Muscle layer of colon (tissue), 2 donors: ENCODE measurements at regions not wholly inside any gene's neighbourhood (a gene's known extent, or its start where the extent isn't known, plus 50 kb on each side); places are given as distances from the start of the nearest gene placed in this dataset.

ENCODE experiments used
- H3K27ac ChIP-seq: one replicate; pipeline ENCODE4 v1.7.0; 2013; ENCODE audit warnings: low read depth, mild to moderate bottlenecking, low read length, moderate library complexity
- H3K27me3 ChIP-seq, 2 donors: one replicate each; pipeline ENCODE4 v1.7.0; 2013; ENCODE audit warnings: low read length in 2 of 2, mild to moderate bottlenecking in 2 of 2; ENCODE audit not compliant: insufficient read depth in 2 of 2, control insufficient read depth in 1 of 2
- H3K36me3 ChIP-seq: one replicate; pipeline ENCODE4 v1.7.0; 2013; ENCODE audit warnings: mild to moderate bottlenecking, low read length; ENCODE audit not compliant: insufficient read depth
- H3K4me1 ChIP-seq: one replicate; pipeline ENCODE4 v1.7.0; 2013; ENCODE audit warnings: mild to moderate bottlenecking, low read length; ENCODE audit not compliant: insufficient read depth
- H3K4me3 ChIP-seq, 2 donors: one replicate each; pipeline ENCODE4 v1.7.0; 2013; ENCODE audit warnings: low read length in 2 of 2, low read depth in 1 of 2, mild to moderate bottlenecking in 1 of 2, moderate library complexity in 1 of 2
- H3K9ac ChIP-seq: one replicate; pipeline ENCODE4 v1.7.0; 2013; ENCODE audit warnings: low read length
- H3K9me3 ChIP-seq: one replicate; pipeline ENCODE4 v1.7.0; 2013; ENCODE audit warnings: mild to moderate bottlenecking, low read length
- donor health status: abdominal sarcoma.
- donor health status: Adenocarcinoma of cecum.

DNA sequence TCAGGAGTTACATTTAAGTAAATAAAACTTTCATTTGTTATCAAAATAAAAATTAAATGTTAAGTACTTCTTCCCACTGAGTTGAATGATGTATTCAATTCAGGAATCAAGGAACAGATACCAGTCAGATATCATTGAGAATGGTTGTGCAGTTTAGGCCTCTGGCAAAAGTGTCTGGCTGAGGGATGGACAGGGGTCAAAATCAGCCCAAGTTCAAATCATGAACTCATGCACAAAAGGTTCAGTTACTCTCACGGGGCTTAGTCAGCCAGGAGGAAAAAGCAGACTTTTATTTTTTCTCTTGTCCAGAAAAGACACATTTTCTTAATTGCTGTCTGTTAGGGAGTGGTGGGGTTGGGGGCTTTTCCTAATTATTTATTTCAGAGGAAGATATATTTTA, 166.3 kb downstream of the RASSF9 start:
- Histone ChIP-seq H3K4me3 (no peak overlapping the region), H3K9me3 (no peaks in the 10 kb centered on the region), H3K27me3 (no peaks in the 10 kb centered on the region), H3K9ac (no peak overlapping the region), H3K27ac (no peak overlapping the region), H3K36me3 (no peaks in the 10 kb centered on the region), H3K4me1 (no peaks in the 10 kb centered on the region)

DNA sequence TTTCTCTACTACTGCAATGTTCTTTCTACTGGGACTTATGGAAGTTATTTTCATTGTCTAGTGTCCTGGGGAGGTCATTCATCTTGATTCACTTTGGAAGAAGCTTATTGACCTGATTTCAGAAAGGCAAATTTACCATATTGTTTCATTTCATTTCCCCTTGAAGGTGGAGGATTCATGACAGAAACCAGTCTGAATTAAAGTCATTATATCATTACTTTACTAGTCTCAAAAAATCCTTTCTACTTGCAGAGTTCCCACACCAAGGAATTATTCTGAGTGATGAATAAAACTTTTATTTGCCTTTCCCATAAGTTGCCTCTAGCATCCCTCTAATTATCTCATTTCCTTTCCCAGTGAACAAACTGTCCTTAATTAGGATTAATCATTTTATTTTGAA, 163.8 kb downstream of the RASSF9 start:
- Histone ChIP-seq H3K9ac (no peak overlapping the region), H3K9me3 (no peaks in the 10 kb centered on the region), H3K4me1 (no peaks in the 10 kb centered on the region), H3K4me3 (no peak overlapping the region), H3K36me3 (no peaks in the 10 kb centered on the region), H3K27me3 (no peaks in the 10 kb centered on the region), H3K27ac (no peak overlapping the region)

DNA sequence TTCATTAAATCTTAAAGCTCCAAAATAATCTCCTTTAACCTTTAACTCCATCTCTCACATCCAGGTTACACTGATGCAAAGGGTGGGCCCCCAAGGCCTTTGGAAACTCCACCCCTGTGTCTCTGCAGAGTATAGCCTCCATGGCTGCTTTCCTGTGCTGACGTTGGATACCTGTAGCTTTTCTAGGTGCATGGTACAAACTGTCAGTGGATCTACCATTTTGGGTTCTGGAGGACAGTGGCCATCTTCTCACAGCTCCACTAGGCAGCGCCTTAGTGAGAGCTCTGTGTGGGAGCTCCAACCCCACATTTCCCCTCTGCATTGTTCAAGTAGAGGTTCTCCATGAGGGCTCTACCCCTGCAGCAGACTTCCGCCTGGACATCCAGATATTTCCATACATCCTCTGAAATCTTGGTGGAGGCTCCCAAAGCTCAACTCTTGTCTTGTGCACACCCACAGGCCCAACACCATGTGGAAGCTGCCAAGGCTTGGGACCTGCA, 162.2 kb downstream of the RASSF9 start:
- Histone ChIP-seq H3K9me3 (no peaks in the 10 kb centered on the region), H3K36me3 (no peaks in the 10 kb centered on the region), H3K27me3 (no peaks in the 10 kb centered on the region), H3K4me3 (no peak overlapping the region), H3K4me1 (no peaks in the 10 kb centered on the region), H3K27ac (no peak overlapping the region), H3K9ac (no peak overlapping the region)

- no peaks in the 10 kb centered on the region for H3K4me1 ChIP-seq
- no peak overlapping the region for H3K4me3 ChIP-seq
- H3K9me3 ChIP-seq, result no peaks in the 10 kb centered on the region
- H3K36me3 ChIP-seq, result no peaks in the 10 kb centered on the region
- H3K27ac ChIP-seq, result no peak overlapping the region
- H3K9ac ChIP-seq, result no peak overlapping the region
- H3K27me3 ChIP-seq, result no peaks in the 10 kb centered on the region
Measured at GRCh38 chr12:85676816-85677749, 159.1 kb downstream of the RASSF9 start.

DNA sequence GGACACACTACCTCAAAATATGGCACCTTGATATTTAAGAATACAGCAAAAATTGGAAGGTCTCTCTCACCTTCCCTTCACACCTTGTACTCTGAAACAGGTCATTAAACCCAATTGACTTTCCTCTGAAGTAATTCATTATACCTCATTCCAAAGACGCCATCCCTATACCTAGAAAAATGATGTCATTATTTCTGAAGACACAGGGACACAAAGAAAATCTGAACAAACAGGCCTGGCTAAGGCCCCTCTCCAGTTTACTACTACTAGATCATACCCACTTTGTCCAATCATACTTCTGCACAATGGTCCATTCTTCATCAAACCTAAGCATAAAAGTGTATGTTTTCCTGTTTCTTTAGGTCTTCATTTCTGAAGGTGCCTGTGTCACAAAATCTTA, 156.9 kb downstream of the RASSF9 start:
- Histone ChIP-seq H3K9ac (no peak overlapping the region), H3K9me3 (no peaks in the 10 kb centered on the region)

GRCh38 chr12:85680881-85681280, 155.3 kb downstream of the RASSF9 start:
- no peaks in the 10 kb centered on the region for H3K36me3 ChIP-seq
- no peak overlapping the region for H3K27ac ChIP-seq
- H3K4me1 ChIP-seq, result no peaks in the 10 kb centered on the region
- no peaks in the 10 kb centered on the region for H3K27me3 ChIP-seq
- no peak overlapping the region for H3K4me3 ChIP-seq
- H3K9ac ChIP-seq, result no peak overlapping the region
- no peaks in the 10 kb centered on the region for H3K9me3 ChIP-seq

More for the DNA sequence above, 156.9 kb downstream of the RASSF9 start:
- no peaks in the 10 kb centered on the region for H3K27me3 ChIP-seq
- H3K4me1 ChIP-seq, result no peaks in the 10 kb centered on the region
- no peak overlapping the region for H3K27ac ChIP-seq
- H3K4me3 ChIP-seq, result no peak overlapping the region
- H3K36me3 ChIP-seq, result no peaks in the 10 kb centered on the region

DNA sequence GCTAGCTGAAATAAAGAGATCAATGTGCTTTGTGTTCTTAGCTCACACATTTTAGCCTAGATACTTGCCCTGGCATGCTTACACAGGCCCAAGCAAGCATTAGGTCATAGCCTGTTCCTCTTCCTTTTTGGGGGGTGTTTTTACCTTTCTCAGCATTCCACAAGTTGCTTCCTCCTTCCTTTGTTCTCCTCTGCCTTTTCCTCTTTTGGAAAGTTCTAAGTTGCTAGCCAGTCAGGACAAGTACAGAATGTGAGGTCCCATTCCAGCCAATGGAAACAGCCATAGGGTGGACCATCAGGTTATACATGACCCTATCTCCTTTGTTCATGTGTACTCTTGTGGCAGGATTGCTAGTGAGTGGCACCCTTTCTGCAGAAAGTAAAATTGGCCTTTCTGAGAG, 154.9 kb downstream of the RASSF9 start:
- Histone ChIP-seq H3K4me3 (no peak overlapping the region), H3K27ac (no peak overlapping the region), H3K9ac (no peak overlapping the region), H3K36me3 (no peaks in the 10 kb centered on the region), H3K9me3 (no peaks in the 10 kb centered on the region), H3K27me3 (no peaks in the 10 kb centered on the region), H3K4me1 (no peaks in the 10 kb centered on the region)

GRCh38 chr12:85683051-85683450, 153.2 kb downstream of the RASSF9 start:
- Histone ChIP-seq H3K27ac (no peak overlapping the region), H3K4me1 (no peaks in the 10 kb centered on the region), H3K9me3 (no peaks in the 10 kb centered on the region), H3K9ac (no peak overlapping the region), H3K4me3 (no peak overlapping the region), H3K27me3 (no peaks in the 10 kb centered on the region), H3K36me3 (no peaks in the 10 kb centered on the region)

DNA sequence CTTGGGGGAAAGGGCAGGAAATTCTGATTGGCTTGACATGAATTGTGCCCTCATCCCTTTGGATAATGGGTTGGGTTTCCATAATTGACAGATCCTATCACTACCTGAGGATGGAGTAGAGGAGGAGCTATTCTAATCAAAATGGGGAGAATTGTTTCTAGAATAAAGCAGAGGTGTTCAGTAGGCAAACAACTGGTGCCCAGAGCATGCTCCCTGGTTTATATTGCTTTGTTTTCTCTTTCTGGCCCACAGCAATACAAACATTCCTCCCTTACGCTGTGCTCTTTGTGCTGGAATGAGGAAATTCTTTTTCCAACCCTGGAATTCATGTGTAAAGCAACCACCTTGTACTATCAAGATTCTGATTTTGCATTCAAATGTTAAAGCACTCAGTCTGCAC, 147.4 kb downstream of the RASSF9 start:
- Histone ChIP-seq H3K27me3 (no peaks in the 10 kb centered on the region), H3K27ac (no peak overlapping the region), H3K9ac (no peak overlapping the region), H3K4me3 (no peak overlapping the region), H3K4me1 (no peaks in the 10 kb centered on the region), H3K36me3 (no peaks in the 10 kb centered on the region), H3K9me3 (no peaks in the 10 kb centered on the region)

GRCh38 chr12:85690146-85690545, 146.1 kb downstream of the RASSF9 start:
- H3K9ac ChIP-seq, result no peak overlapping the region
- no peaks in the 10 kb centered on the region for H3K4me1 ChIP-seq
- no peak overlapping the region for H3K27ac ChIP-seq
- no peaks in the 10 kb centered on the region for H3K9me3 ChIP-seq
- H3K36me3 ChIP-seq, result no peaks in the 10 kb centered on the region
- no peak overlapping the region for H3K4me3 ChIP-seq
- H3K27me3 ChIP-seq, result no peaks in the 10 kb centered on the region

DNA sequence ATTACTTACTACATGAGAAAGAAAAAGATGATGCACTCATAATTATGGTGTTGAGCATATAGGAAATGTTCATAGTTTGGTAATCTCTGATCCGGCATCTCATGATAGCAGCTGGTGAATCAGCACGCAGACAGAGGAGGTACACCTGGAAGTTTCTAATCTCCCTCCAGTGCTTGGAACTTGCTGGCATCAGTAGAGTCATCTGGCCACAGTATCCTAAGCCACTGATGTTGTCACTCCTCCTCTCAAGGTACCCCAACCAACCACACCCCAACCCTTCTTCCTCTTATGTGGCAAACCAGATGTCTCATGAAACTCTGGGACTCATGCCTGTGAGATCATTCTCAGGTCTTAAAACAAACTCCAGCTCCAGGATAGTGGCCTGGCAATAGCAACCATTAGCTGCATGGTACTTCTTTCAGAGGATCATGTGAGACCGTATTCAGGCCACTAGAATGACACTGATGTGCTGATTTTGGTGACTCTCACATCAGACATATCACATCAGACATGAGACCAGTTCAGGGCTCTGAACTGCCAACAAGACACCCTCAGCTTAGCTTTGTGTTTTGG, 143.0 kb downstream of the RASSF9 start:
- Histone ChIP-seq H3K9me3 (no peaks in the 10 kb centered on the region), H3K27me3 (no peaks in the 10 kb centered on the region), H3K27ac (no peak overlapping the region), H3K9ac (no peak overlapping the region), H3K36me3 (no peaks in the 10 kb centered on the region), H3K4me1 (no peaks in the 10 kb centered on the region), H3K4me3 (no peak overlapping the region)
